ENCODE measurements at regions not wholly inside any gene's neighbourhood (a gene's known extent, or its start where the extent isn't known, plus 50 kb on each side); places are given as distances from the start of the nearest gene placed in this dataset.

DNA sequence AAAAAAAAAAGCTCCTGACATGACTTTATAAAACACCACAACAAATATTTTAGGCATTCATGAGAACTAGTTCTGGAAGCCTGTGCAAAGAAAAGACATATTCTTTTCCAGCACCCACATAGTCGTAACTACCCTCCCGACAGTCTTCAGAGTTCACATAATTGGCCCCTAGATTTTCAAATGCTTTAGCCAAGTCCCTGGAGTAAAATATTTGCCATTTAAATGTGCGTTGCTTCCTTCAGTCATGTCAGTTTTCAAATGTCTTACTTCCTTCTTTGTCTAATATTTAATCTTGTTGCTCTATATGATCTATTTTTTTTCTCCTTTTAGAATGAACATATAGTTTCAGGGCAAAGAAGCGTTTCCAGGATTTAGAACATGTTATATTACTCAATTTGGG is 66.8 kb upstream of the KRAS start:
- TF ChIP-seq, protein P1, sequence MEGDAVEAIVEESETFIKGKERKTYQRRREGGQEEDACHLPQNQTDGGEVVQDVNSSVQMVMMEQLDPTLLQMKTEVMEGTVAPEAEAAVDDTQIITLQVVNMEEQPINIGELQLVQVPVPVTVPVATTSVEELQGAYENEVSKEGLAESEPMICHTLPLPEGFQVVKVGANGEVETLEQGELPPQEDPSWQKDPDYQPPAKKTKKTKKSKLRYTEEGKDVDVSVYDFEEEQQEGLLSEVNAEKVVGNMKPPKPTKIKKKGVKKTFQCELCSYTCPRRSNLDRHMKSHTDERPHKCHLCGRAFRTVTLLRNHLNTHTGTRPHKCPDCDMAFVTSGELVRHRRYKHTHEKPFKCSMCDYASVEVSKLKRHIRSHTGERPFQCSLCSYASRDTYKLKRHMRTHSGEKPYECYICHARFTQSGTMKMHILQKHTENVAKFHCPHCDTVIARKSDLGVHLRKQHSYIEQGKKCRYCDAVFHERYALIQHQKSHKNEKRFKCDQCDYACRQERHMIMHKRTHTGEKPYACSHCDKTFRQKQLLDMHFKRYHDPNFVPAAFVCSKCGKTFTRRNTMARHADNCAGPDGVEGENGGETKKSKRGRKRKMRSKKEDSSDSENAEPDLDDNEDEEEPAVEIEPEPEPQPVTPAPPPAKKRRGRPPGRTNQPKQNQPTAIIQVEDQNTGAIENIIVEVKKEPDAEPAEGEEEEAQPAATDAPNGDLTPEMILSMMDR (IDR thresholded peaks at IDR 0.05 in 4 of 5, conservative IDR thresholded peaks at IDR 0.05 in 1 of 5): no peak
- TF ChIP-seq POLR2A (IDR thresholded peaks at IDR 0.05): no peak

Measured in gastrocnemius medialis (tissue), 4 donors.